ENCODE measurements at regions not wholly inside any gene's neighbourhood (a gene's known extent, or its start where the extent isn't known, plus 50 kb on each side); places are given as distances from the start of the nearest gene placed in this dataset.

DNA sequence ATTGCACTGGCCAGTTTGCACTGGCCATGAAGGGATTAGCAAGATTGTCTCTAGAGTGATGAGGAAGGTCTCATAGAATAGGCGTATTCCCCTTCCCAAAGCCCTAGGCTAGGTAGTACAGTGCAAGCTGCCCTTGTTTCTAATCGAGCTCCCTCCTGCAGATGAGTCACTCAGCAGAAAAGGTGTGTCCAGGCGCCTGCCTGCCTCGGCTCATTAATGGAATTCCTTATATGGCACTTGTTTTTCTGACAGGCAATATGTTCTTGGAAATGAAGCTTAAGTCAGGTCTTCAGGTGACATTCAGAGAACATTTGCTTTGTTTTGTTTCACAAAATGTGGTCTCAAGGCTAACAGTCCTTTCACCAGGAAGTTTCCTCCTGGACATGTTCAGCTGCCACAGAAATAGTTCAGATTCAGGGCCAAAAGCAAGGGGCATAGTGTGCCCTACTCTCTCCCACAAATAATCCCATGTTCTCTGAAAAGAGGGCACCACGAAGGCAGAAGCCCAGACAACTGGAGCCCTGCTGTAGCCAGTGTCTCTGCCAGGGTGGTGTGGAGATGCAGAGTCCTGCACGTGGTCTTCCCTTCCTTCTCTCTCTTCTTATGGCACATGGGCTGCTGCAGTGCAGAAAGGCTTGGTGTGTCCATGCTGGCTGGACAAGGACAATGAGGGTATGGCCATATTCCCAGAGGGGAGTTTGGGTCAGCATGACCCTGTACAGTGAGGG lies 281.1 kb upstream of the MAP3K1 start:
- no peak overlapping the region for H3K27ac Mint-ChIP-seq
- H3K4me1 Mint-ChIP-seq = no peaks in the 10 kb centered on the region
- H3K36me3 Mint-ChIP-seq = no peaks in the 10 kb centered on the region
- peaks cover 0 to 2% (median 2%) of the 10 kb centered on the region in 3 donors for H3K27me3 Mint-ChIP-seq (ENCODE audit: low read depth in 3 of 3)
- no peak for DNase-seq
- H3K4me3 Mint-ChIP-seq = no peak overlapping the region
- H3K9me3 Mint-ChIP-seq = peaks cover 0 to 2% (median 0%) of the 10 kb centered on the region in 6 donors

DNA sequence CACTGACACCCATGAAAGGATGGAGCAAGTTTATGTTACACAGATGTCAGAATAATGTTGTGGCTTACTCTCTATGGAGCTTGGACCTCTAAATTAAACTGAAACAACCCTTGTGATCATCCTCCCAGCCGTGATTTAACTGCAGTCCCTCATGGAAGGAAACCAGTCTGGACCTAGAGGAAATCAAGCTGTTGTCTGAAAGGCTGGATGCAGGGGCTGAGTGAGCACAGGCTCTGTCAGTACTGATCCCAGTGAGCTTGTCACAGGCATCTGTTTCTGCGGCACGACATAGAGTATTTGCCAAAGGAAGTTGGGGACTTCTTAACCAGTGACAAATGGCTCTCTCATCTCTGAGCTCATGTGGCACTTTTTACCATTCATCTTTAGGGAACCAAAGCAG lies 282.9 kb upstream of the MAP3K1 start:
- Mint-ChIP-seq H3K36me3 (no peaks in the 10 kb centered on the region), H3K4me1 (no peaks in the 10 kb centered on the region), H3K27ac (no peak overlapping the region), H3K4me3 (no peak overlapping the region), H3K27me3 (ENCODE audit: low read depth in 3 of 3) (peaks cover 0 to 3% (median 3%) of the 10 kb centered on the region in 3 donors), H3K9me3 (peaks cover 0 to 2% (median 0%) of the 10 kb centered on the region in 6 donors)
- DNase-seq = no peak

DNA sequence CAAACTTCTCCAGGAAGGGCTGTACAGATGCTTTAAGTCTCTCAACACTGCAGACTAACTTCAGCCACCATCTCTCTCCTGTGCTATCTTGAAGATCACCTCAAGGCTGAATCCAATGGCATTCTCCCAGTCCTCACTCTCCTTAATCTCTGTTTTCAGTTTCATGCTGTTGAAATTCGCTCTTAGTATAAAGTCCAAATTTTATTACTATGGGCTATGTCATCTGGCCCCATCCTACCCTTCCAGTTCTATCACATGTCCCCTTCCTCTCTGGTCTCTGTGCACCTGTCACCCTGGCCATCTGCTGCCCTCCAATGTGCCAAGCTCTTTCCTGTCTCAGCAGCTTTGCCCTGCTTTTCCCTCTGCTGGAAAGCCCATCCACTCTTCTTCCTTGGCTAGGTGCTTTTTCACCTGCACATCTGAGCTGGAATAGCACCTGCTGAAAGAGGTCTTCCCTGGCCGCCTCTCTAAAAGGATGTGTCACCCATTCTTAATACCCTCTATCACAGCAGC lies 284.7 kb upstream of the MAP3K1 start:
- Mint-ChIP-seq H3K4me3 (no peak overlapping the region), H3K9me3 (peaks cover 0 to 2% (median 0%) of the 10 kb centered on the region in 6 donors), H3K36me3 (no peaks in the 10 kb centered on the region), H3K27ac (no peak overlapping the region), H3K4me1 (no peaks in the 10 kb centered on the region), H3K27me3 (ENCODE audit: low read depth in 3 of 3) (peaks cover 3% of the 10 kb centered on the region in 3 donors)
- DNase-seq = no peak

DNA sequence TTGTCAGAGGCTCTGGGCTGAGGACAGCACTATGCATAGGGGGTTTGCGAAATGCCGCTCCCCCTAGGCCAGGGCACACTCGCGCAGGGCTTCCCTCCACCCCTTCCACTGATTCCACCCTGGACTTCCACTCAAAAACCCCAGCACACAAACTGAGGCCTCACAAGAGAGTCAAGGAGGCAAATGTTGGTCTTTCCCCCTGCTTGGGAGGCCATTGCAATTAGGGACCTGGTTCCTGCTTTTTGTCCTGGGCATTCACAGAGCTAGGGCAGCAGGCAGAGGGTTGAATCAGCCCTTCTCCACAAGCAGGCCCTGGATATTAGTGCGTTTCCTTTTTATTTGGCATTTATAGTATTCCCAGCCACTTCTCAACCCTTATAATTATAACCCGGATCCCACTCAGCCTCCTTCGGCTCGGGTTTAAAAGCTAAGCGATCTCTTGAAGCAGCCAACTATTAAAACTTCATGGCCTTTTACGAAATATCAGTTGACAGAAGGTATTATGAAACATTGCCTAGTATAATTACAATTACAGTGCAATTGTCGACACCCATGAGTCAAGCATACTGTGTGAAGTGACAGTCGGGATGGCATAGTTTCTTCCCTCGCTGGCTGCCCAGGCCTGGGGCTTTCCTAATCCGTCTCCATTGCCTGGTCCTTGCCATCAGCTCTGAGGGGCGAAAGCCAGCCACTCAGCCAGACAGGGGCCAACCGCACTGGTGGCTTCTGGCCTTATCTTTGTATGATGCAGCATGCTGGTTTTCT lies 285.5 kb upstream of the MAP3K1 start:
- Mint-ChIP-seq H3K4me1 (no peaks in the 10 kb centered on the region), H3K9me3 (peaks cover 0 to 2% (median 0%) of the 10 kb centered on the region in 6 donors), H3K27me3 (ENCODE audit: low read depth in 3 of 3) (peaks cover 3% of the 10 kb centered on the region in 3 donors), H3K4me3 (no peak overlapping the region), H3K36me3 (no peaks in the 10 kb centered on the region), H3K27ac (no peak overlapping the region)
- no peak for DNase-seq

DNA sequence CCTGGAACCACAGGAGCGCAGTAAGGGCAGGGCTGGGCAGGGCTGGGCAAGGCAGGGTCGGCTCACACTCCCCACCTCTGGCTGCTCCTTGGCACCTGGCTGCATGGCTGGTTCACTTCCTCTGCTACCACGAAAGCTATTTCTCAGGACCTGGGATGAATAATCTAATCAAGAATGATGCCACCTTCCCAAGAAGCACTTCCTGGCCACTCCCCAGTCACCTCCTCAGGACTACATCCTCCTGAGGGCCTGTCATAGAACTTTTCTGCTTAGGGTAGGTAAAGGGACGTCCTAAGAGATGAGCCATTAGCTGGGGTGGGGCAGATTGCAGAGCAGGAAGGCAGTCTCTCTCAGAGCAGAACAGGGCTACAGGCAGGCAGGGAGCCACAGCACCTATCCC lies 288.2 kb upstream of the MAP3K1 start:
- Mint-ChIP-seq H3K4me1 (no peaks in the 10 kb centered on the region), H3K27me3 (ENCODE audit: low read depth in 3 of 3) (peaks cover 3% of the 10 kb centered on the region in 3 donors), H3K36me3 (no peaks in the 10 kb centered on the region), H3K9me3 (peaks cover 0 to 2% (median 0%) of the 10 kb centered on the region in 6 donors), H3K27ac (no peak overlapping the region), H3K4me3 (no peak overlapping the region)
- no peak for DNase-seq

DNA sequence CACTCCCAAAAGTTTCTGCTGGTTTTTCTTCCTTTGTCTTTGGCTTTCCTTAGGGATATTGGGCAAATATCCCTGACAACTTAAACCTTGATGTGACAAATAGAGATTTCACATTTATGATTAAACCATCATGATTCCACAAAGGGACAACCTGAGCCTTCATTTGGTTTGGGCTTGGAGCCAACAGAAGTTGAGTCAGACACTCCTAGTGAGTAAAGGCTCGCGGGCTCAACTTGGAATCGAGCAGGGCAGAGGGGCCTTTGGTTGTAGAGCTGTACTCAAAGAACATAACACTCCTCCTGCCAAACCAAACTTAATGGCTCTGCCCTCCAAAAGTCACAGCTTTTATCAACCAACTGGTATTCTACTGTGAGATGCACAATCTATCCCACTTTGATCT lies 290.2 kb upstream of the MAP3K1 start:
- DNase-seq = no peak
- no peak overlapping the region for H3K27ac Mint-ChIP-seq
- H3K4me1 Mint-ChIP-seq = no peaks in the 10 kb centered on the region
- H3K4me3 Mint-ChIP-seq = no peak overlapping the region
- H3K27me3 Mint-ChIP-seq (ENCODE audit: low read depth in 3 of 3) = peaks cover 2 to 3% (median 3%) of the 10 kb centered on the region in 3 donors
- no peaks in the 10 kb centered on the region for H3K9me3 Mint-ChIP-seq
- no peaks in the 10 kb centered on the region for H3K36me3 Mint-ChIP-seq

DNA sequence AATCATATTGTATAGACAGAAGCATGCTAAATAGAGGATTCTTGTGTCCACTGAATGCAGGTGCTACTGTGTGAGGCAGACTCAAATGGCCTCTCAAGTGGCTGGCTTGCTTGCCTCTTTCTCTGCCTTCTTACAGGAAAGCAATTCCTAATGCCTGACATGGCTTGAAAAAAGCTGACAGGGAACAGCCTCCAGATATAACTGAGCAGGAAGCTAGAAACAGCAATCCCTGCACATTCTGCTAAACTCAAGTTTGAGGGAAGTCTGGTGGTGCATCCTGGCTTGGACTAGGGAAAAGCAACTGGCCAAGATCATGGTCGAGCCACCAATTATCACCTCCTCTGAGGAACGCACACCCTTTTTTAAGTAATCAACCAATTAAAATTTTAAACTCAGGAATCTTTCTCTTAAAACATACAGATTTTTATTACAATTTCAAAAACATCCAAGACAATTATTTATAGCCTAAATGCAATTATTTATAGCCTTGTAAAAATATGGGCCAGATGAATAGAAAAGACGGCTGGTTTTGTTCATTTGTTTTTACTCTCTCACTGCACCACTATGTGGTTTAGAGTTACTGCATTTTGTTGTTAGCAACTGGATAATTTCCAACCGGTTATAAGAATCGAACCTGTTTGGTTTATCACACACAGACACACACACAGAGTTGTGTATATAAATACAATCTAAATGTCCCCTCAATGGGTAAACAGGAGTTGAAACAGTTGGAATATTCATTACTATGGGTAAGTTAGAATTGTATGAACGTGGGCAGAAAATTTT lies 290.9 kb upstream of the ANKRD55 start:
- Mint-ChIP-seq H3K4me3 (no peak overlapping the region), H3K27me3 (ENCODE audit: low read depth in 3 of 3) (peaks cover 2 to 6% (median 3%) of the 10 kb centered on the region in 3 donors), H3K36me3 (no peaks in the 10 kb centered on the region), H3K27ac (no peak overlapping the region), H3K9me3 (no peaks in the 10 kb centered on the region), H3K4me1 (no peaks in the 10 kb centered on the region)
- no peak for DNase-seq

DNA sequence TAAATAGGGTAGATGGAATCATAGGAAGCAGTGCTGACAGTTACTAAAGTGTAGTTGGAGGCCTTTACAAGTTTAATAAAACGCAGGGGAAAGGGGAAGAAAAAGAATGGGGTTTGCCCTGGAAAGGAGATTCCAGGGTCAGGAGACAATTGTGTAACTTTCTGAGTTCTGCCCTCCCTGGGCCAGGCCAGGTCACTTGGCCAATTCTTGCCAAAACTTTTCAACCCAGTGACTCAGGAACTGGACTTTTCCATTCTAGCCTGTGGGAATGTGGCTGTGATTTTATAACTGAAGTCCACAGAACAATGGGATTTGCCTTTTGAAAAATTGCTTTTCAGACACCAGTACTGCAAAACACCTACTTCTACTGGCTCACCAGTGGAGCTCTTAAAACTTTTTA lies 289.8 kb upstream of the ANKRD55 start:
- no peaks in the 10 kb centered on the region for H3K9me3 Mint-ChIP-seq
- H3K27ac Mint-ChIP-seq = no peak overlapping the region
- no peaks in the 10 kb centered on the region for H3K36me3 Mint-ChIP-seq
- no peak for DNase-seq
- no peak overlapping the region for H3K4me3 Mint-ChIP-seq
- H3K27me3 Mint-ChIP-seq (ENCODE audit: low read depth in 3 of 3) = peaks cover 0 to 9% (median under 1%) of the 10 kb centered on the region in 3 donors
- H3K4me1 Mint-ChIP-seq = no peaks in the 10 kb centered on the region

DNA sequence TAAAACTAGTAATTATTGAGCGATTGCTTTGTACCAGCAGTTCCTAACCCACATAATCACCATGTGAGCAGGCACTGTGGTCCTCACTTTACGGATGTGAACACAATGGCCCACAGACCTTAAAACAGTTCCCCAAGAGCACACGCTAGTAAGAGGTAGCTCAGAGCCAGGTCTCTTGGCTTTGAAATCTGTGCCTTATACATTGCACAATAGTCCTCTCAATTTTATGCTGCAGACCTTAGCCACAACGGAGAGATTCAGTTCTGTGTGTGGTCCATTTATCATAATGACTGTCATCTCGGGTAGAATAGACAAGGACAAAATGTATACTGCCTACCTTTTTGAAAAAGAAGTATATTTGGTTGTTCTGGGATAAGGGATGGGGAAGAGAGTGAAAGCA lies 289.0 kb upstream of the ANKRD55 start:
- peaks cover 0 to 9% (median under 1%) of the 10 kb centered on the region in 3 donors for H3K27me3 Mint-ChIP-seq (ENCODE audit: low read depth in 3 of 3)
- peaks cover 0 to 2% (median 0%) of the 10 kb centered on the region in 6 donors for H3K9me3 Mint-ChIP-seq
- no peak overlapping the region for H3K27ac Mint-ChIP-seq
- H3K36me3 Mint-ChIP-seq = no peaks in the 10 kb centered on the region
- H3K4me1 Mint-ChIP-seq = peaks cover 0 to 6% of the 10 kb centered on the region in 2 donors
- no peak for DNase-seq
- H3K4me3 Mint-ChIP-seq = no peak overlapping the region

DNA sequence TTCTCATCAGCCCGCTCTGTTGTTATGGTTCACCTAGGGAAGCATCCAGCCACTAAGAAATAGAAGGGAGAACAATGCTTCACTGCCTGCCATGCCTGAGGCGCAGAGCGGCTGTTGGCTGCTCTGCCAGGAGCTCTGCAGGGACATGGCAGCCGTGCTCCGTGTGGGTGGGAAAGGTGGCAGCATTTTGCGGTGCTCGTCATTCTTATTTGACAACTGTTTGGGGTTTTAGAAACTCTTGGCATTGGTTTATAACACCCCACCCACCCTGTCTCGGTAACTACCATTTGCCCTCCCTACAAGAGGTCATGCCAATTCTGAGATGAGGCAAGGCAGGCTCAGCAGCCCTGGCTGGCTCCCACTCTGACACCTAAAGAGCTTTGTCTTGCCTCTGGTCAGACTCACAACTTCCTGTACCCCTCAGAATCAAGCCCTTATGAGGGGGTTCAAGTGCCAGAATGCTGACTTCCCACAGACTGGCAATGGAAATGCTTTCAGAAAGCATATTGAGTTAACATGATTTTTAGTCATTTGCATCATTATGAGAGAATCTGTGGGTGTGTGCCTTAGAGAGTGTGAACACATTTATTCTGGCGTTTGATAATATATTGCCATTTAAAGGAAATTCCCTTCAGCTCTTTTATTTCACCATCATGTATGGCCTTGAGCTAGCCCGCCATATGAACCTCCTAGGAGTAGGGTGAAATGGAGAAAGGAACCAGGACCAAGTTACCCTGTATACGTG lies 288.0 kb upstream of the ANKRD55 start:
- DNase-seq = no peak
- no peaks in the 10 kb centered on the region for H3K36me3 Mint-ChIP-seq
- H3K27me3 Mint-ChIP-seq (ENCODE audit: low read depth in 3 of 3) = peaks cover 0 to 6% (median 2%) of the 10 kb centered on the region in 3 donors
- peaks cover 0 to 8% of the 10 kb centered on the region in 2 donors for H3K4me1 Mint-ChIP-seq
- no peak overlapping the region for H3K4me3 Mint-ChIP-seq
- no peak overlapping the region for H3K27ac Mint-ChIP-seq
- peaks cover 0 to 2% (median 0%) of the 10 kb centered on the region in 6 donors for H3K9me3 Mint-ChIP-seq

DNA sequence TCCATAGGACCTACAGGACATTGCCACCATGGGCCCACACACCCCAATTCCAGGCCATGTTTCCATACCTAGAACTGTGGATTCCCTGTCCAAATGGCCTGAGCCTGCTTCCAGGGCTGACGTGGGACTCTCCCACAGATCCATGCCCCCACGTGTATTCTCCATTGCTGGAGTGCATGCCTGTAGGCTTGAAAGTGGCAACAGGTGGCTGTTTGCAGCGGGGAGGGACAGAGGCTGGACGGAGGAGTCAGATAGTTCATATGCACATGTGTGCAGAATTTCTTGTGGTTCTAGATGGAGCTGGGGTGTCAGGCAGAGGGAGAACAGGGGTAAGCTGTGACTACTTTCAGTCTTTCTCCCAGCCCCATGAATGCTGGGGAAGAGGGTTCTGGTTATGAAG lies 285.7 kb upstream of the ANKRD55 start:
- H3K36me3 Mint-ChIP-seq = no peaks in the 10 kb centered on the region
- peaks cover 0 to 6% (median 2%) of the 10 kb centered on the region in 3 donors for H3K27me3 Mint-ChIP-seq (ENCODE audit: low read depth in 3 of 3)
- peaks cover 0 to 8% of the 10 kb centered on the region in 2 donors for H3K4me1 Mint-ChIP-seq
- no peak overlapping the region for H3K4me3 Mint-ChIP-seq
- no peak for DNase-seq
- peaks cover 0 to 2% (median 0%) of the 10 kb centered on the region in 6 donors for H3K9me3 Mint-ChIP-seq
- no peak overlapping the region for H3K27ac Mint-ChIP-seq

DNA sequence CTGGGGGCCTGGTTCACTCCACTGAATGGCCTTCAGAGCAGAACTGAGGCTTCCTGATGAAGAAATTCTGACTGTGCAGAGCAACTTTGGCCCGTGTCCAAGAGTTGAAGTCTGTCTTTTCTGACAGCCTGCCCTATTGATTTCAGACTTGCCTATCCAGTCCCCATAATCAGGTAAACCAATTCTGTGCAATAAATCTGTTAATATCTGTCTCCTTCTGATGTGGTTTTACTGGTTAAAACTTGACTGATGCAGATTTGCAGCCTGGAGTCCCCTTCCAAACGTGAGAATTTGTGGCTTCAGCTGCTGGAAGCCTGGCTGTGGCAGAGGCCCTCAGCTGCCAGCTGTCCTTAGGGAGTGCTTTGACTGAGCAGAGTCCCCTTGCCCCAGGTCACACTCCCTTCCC lies 283.9 kb upstream of the ANKRD55 start:
- H3K4me3 Mint-ChIP-seq = no peak overlapping the region
- H3K36me3 Mint-ChIP-seq = no peaks in the 10 kb centered on the region
- peaks cover 1 to 6% (median 2%) of the 10 kb centered on the region in 3 donors for H3K27me3 Mint-ChIP-seq (ENCODE audit: low read depth in 3 of 3)
- H3K27ac Mint-ChIP-seq = no peak overlapping the region
- no peak for DNase-seq
- peaks cover 4 to 16% of the 10 kb centered on the region in 2 donors for H3K4me1 Mint-ChIP-seq
- H3K9me3 Mint-ChIP-seq = peaks cover 0 to 2% (median 0%) of the 10 kb centered on the region in 6 donors

DNA sequence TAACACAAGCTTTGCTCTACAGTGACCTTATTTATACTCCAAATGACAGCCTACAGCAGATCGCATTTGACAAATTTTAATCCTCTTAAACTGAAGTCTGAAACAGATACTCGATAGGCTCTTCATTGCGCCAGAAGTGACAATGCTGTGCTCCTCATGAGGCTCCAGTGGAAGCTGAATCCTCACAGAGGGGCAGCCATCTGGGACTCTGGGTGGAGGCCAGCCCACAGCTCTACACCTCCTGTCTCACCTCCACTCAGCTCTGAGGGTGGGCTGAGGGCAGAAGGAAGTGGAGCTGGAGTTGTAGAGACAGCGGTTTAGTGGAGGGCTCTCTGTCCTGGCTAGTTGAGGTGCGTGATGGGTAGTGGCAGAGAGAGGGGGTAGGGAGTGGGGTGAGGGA lies 283.3 kb upstream of the ANKRD55 start:
- H3K9me3 Mint-ChIP-seq = peaks cover 0 to 2% (median 0%) of the 10 kb centered on the region in 6 donors
- H3K4me1 Mint-ChIP-seq = peaks cover 4 to 16% of the 10 kb centered on the region in 2 donors
- no peak for DNase-seq
- H3K36me3 Mint-ChIP-seq = no peaks in the 10 kb centered on the region
- peaks cover 1 to 6% (median 2%) of the 10 kb centered on the region in 3 donors for H3K27me3 Mint-ChIP-seq (ENCODE audit: low read depth in 3 of 3)
- H3K27ac Mint-ChIP-seq = no peak overlapping the region
- H3K4me3 Mint-ChIP-seq = no peak overlapping the region

Measured in immature natural killer cell (primary cell).